HG03095 (cell line): ENCODE measurements at regions not wholly inside any gene's neighbourhood (a gene's known extent, or its start where the extent isn't known, plus 50 kb on each side); places are given as distances from the start of the nearest gene placed in this dataset.

ENCODE experiments used
- ATAC-seq: cut with Tn5 transposase; IDR thresholded peaks from one replicate; pipeline ENCODE4 v1.9.1; 2021; ENCODE audit warnings: moderate library complexity; ENCODE audit not compliant: unreplicated experiment

- no peak for ATAC-seq
These were observed 375.3 kb downstream of the DNAH5 start for GRCh38 chr5:13569090-13569715.

GRCh38 chr5:13567819-13568218, 376.7 kb downstream of the DNAH5 start:
- no peak for ATAC-seq

- no peak for ATAC-seq
These were observed 377.6 kb downstream of the DNAH5 start for GRCh38 chr5:13566871-13567339.

- no peak for ATAC-seq
These were observed 386.1 kb downstream of the DNAH5 start for GRCh38 chr5:13558408-13558807.

GRCh38 chr5:13553896-13554295, 390.6 kb downstream of the DNAH5 start:
- ATAC-seq, result no peak

- ATAC-seq, result no peak
These were observed 392.1 kb downstream of the DNAH5 start for GRCh38 chr5:13552361-13552760.

GRCh38 chr5:13551645-13552044, 392.8 kb downstream of the DNAH5 start:
- no peak for ATAC-seq

- no peak for ATAC-seq
These were observed 404.2 kb downstream of the DNAH5 start for GRCh38 chr5:13540168-13540750.

- no peak for ATAC-seq
These were observed 407.6 kb downstream of the DNAH5 start for GRCh38 chr5:13536933-13537332.

GRCh38 chr5:13533833-13534232, 410.7 kb downstream of the DNAH5 start:
- ATAC-seq, result no peak

GRCh38 chr5:13529300-13529699, 415.2 kb downstream of the DNAH5 start:
- no peak for ATAC-seq

- no peak for ATAC-seq
These were observed 419.6 kb downstream of the DNAH5 start for GRCh38 chr5:13524936-13525335.

- no peak for ATAC-seq
These were observed 425.4 kb downstream of the DNAH5 start for GRCh38 chr5:13519131-13519530.

GRCh38 chr5:13516195-13516594, 428.3 kb downstream of the DNAH5 start:
- ATAC-seq, result no peak

- ATAC-seq, result no peak
These were observed 433.0 kb downstream of the DNAH5 start for GRCh38 chr5:13511442-13511841.

GRCh38 chr5:13510616-13511015, 433.9 kb downstream of the DNAH5 start:
- ATAC-seq, result no peak

GRCh38 chr5:13508559-13508958, 435.9 kb downstream of the DNAH5 start:
- no peak for ATAC-seq

- ATAC-seq, result no peak
These were observed 439.2 kb downstream of the DNAH5 start for GRCh38 chr5:13505326-13505725.

- no peak for ATAC-seq
These were observed 441.5 kb downstream of the DNAH5 start for GRCh38 chr5:13503017-13503416.

- no peak for ATAC-seq
These were observed 443.3 kb downstream of the DNAH5 start for GRCh38 chr5:13501176-13501575.

GRCh38 chr5:13498279-13498678, 446.2 kb downstream of the DNAH5 start:
- ATAC-seq, result no peak

GRCh38 chr5:13488254-13488931, 456.1 kb downstream of the DNAH5 start:
- no peak for ATAC-seq
